NCI-H748 (cell line): ENCODE measurements at regions not wholly inside any gene's neighbourhood (a gene's known extent, or its start where the extent isn't known, plus 50 kb on each side); places are given as distances from the start of the nearest gene placed in this dataset.
A peak's percentile ranks its signal among the peaks of the same experiment; 100 is the strongest.

ENCODE experiments used
- DNase-seq: peaks from one replicate; lab custom pipeline; 2025; ENCODE audit not compliant: unreplicated experiment; lab: John Stamatoyannopoulos, UW

DNA sequence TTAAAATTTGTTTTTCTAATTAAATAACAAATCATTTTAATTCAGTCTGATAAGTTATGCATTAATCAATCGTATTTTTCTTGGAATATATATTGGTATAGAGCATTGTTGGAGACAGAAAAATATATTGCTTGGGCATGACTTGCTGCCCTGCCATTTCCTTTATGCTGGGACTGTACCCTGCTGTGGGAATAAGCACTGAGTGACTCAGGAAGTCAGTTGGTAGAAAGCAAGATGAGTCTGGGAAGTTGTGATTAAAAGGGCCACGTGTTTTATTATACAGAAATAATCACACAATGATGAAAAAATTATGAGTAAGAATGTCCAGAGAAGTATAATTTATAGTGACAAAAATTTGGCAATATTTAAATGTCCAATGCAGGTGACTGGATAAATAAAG is 139.5 kb downstream of the KIF18A start:
- DNase-seq = no peak

DNA sequence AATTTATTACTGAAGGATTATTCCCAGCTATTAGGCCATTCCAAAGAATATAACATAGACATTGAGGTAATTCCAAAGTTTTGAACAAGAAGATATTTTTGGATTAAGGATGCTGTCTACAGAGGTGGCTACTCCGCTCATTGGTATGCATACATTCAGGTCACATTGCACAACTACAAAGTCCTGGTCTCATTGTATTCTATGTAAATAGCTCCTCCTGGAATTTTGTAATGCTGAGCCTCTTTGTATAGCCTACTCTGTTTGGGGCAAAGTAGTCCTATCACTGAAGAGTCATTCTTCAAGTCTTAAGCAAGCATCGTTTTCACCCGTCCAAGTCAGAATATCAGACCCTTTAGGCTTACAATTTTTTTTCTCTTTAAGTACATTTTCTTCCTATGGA is 142.4 kb downstream of the KIF18A start:
- DNase-seq = no peak

DNA sequence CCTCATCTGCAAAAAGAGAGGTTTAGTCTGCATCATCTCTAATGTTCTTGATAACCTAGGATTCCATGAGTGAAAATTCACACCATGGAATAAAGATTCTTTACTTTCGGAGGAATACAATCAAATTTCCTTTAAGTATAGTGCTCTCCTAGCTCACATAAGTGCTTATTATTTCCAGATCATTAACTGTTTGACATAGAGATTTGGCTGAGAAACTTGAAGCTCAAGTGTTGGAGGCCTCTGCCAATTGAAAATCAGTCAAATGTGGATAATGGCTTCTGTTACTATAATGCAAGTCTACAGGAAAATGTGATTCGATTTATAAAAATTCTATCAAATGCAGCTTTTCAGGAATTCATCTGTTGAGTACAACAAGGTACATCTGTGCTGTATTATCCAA is 144.6 kb downstream of the KIF18A start:
- DNase-seq = peak; percentile 25

DNA sequence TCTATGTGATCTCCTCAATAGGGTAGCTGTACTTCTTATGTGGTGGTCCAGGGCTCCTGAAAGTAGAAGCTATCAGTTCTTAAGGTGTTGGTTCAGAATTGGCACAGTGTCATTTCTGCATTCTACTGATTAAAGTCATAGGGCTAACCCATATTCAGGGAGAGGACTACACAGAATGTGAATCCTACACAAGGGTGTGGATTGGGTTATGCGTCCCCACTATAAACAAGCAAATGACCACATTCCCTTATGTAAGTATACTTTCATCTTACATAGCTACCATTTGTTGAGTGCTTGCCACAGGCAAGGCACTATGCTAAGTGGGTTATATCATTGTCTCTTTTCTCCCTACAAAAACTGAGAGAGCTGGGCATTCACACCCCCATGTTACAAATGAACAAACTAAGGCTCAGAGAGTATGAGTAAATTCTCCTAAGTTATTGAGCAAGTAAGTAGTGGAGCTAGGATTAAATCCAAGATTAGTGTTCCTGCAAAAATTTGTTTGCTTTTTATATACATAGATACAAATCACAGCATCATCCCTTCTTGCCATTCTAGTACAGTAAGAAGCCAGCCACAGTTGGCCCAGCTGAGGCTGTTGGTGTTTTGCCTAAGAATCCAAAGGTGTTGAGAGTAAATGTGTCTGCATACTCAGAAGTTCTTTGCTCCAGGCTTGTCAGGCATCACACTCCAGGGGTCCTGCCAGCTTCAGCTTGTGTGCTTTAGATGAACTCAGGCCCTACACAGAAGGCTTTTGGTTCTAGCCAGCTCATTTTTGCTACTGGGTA is 157.8 kb downstream of the KIF18A start:
- DNase-seq = no peak

DNA sequence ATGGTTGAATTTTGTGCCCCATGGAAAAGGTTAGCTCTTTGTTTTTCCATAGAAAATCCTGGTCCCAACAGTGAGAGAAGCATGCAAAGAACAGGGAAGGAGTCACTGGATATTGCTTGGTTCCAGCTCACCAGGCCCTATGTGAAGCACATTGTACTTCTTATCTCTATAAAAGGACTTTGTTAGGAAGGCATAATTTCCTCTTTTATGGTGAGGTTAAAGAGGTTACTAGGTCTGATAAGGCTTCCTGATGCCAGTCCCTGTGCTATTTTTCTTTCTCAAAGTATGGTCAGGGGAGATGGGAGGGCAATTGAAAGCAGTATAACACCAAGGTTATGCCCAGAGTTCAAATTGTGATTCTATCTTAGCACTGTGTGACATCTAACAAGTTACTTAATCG is 162.6 kb downstream of the KIF18A start:
- DNase-seq = no peak

DNA sequence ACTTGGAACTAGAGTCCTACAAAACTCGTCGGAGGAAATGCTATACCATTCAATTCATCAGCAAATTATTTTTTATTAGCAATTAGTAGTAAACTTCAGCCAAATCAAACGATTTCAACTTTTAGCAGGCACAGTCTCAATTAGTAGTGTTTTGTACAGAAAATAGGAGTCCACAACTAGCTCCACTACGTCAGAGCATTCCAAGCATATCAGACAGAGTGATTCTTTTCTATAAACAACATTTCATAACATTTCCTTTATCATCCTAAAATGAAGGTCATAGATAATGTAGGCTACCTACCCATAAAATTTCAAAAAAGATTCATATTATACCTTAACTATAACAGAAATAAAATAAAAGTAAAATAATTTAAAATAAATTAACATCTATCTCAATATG is 169.9 kb downstream of the KIF18A start:
- no peak for DNase-seq

DNA sequence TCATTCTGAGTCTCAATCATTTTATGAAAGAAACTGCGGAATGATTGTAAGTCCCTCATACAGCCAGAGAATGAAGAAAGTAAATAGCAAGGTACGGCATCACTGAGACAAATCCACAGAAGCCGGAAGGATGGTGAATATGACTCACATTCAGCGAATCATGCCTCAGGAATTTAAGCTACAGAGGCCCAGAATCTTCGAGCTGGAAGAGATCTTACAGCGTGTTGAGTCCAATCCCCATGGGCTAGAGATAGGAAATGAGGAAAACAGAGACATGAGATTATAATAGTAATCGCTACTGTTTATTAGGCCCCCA is 173.2 kb downstream of the KIF18A start:
- no peak for DNase-seq

DNA sequence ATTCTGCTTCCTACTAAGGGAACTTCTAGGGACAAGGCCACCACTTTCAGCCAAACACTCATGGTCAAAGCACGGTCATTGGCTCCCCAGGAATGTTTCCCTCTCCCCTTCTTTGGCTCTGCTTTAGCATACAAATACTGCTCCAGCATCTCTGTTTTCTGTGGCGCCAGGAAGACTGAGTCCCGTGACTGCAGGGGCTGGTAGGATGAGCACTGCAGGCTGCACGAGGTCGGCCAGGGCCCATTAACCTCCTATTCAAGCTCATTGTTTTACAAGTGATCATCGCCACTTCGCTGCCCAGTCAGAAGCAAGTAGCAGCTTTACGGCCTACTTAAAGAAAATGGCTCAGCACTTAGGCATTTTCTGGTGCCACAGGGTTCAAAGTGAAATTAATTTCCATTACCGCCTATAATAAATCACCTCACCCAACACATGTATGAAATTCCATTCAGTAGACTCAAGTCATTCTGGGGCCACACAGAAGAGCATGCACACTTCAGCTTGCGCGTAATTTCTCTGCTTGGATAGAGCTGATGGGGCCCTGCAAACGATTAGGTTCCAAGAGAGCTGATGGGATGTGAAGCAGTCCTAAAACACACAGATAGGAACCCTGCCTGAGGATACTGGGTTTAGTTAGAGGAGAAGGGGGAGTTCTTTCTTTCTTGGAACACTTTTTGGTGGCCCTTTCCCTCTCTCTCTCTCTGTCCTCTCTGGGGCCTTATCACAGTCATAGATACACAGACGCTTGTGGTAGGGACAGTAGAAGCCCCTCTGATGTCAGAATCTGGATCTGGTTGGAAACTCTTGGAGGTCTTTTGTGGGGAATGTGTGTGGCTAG is 173.7 kb downstream of the KIF18A start:
- peak; percentile 12 for DNase-seq

DNA sequence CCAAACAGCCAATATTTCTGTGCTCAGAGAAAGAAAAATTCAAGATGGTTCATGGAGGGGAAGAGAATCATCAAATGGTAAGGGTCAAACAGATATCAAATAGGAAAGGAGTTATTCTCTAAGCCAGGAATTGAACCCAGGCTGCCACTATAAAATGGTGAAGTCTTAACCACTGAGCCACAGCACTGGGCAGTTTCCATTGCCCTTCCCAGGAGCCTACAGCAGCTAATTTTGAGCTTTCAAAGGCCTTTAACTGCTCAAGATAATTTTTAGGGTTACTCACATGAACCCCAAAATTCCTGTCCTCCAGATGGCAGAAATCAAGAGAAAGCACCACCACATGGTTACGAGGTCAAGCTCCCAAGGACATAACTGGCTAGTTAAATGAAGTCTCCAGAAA is 176.2 kb downstream of the KIF18A start:
- DNase-seq = no peak

DNA sequence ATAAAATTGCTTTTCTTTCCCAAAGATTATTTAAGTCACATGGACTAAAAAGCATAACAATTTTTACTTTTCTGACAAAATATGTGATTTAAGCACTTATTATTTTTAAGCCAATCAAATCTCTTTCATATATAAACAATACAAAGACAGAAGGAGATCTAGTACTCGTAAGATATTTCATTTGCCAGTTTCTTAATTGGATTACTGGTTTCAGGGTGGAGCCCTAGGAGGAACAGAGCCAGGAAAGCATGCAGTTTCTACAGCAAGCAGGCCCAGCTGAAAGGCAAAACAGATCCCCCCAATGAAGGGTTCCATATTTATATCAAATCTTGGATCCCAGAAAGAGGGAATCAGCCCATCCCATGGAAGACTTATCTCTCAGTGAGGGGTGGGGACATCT is 177.0 kb downstream of the KIF18A start:
- DNase-seq = no peak

DNA sequence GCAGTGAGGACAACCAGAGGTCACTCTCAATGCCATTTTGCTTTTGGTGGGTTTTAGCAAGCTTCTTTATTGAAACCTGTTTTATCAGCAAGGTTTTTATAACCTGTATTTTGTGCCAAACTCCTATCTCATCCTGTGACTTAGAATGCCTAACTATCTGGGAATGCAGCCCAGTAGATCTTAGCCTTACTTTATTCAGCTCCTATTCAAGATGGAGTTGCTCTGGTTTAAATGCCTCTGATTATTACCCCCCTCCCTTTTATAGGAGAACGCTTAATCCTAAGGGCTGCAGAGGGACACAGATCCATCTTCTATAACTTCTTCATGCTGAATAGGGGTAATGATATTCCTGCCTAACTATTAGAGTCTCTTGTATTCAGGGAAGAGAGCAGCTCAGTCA is 179.1 kb downstream of the KIF18A start:
- DNase-seq = no peak

DNA sequence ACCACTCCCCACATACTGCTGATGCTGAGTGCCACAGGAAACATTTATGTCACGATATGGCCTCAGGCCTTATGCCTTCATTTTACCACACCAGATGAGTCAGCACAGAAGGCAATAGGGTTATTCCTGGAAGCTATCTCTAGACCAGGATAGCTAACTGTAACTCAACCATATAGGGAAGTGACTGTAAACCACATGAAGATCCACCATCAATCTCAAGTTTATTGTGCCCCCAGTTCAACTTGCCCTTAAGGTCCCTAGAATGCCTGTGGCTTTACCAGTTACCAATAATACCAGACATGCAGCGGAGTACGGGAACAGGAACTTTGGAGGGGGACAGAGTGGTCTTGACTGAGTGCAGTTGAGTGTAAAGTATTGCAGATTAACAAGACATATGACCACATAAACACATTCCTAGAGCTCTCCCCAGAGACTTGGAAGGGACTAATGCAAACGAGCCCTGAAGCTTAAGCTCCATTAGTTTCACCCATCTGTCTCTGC is 180.9 kb downstream of the KIF18A start:
- no peak for DNase-seq

DNA sequence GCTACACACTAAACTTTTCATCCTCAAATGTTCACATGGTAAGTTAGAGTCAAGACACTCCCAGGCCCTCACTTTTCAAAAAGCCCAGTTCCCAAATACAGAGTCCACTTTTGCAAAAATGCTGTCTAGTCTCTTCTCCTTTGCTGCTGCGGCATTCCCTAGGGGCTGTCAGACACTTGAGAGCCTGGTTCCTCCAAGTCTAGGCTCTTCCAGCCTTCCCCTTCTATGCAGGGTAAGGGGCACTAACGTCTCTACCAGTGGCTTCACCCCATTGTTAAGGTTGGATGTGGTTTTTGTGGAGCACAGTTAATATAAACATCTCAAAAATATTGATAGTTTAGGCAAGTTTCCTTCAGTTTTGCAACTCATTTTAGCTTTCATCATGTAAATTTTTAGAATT is 181.5 kb downstream of the KIF18A start:
- no peak for DNase-seq

DNA sequence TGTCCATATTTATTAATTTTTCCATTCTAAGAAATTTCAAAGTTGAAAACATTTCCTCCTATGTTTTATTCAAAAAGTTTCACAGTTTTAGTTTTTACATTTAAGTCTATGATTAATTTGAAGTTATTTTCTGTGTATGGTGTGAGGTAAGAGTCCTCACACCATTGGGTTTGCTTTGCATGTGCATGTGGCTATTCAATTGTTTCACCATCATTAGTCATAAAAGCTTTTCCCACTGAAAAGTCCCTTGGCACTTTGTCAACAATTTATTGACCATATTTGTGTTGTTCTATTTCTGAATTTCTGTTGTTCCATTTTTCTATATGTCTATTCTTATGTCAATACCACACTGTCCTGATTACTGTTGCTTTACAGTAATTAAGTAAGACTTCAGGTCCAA is 186.5 kb downstream of the KIF18A start:
- no peak for DNase-seq

DNA sequence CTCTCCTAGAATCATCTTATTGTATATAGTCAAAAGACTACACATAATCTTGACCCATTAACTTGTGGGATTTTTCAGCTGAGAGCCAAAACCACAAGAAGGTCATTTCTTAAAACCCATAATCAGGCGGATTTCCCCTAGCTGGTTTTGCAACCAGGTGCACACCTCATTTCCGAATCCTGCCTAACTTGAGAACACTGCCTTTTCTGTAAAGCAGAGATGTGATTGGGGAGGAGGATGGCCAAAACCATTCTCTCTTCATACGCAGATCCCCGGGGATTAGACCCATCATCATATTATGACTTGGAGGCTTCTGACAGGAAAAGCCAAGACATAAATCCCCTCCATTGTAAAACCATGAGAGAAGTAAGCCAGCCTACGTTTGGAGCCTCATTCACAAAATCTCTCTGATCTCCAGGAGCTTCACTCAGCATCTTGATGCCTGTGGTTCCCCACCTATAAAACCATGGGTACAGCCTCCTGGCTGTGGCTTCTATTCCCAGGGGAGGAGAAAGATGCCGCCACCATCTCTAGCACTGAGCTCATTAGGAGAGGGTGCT is 191.3 kb downstream of the KIF18A start:
- DNase-seq = no peak

DNA sequence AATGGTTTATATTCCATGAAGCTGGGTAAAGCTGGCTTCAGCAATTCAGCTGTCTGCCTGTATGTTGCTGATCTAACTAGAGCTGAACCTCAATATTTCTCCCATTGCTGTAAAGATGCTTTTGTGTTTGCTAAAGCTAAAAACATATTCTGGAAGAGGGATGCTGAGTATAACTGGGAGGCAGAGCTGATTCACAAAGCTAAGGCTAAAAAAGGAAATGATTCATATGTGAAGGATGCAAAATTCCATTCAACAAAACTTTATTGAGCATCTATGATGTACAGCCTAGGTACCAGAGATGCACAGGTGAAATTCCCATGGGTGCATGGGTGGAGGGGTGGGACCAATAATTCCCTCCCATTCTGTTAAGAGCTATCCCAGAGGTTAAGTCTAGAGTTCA is 193.9 kb downstream of the KIF18A start:
- no peak for DNase-seq

DNA sequence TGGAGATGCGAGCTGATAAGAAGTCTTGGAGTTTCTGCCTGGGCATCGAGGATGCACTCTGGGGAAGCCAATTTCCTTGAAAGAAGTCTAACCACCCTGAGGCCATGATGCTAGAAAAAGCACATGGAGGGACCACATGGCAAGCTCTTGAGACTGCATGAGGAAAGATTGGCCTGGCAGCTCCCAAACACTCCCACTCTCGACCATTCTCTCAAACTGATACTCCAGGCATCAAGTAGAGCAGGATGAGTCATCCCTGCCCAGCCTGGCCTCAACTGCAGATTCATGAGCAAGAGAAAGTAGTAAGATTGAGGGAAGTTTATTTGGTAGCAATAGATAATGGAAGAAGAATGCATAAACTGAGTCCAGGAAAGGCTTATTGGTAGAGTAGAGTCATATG is 194.3 kb downstream of the KIF18A start:
- DNase-seq = no peak

DNA sequence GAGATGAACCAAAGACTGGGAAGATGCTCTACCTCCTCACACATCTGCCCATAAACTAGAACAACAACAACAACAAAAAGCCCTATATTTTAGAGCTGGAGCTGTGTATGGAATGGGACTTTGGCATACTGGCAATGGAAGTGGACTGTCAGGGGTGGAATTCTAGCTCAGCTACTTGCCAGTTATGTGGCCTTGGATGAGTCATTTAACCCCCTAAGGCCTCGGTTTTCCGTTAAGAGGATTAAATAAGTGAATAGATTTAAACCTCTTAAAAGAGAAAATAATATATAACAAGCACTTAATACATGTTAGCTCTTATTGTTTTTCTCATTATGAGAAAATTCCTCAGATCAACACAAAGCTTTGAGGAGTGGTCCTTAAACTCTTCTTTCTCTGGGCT is 195.0 kb downstream of the KIF18A start:
- no peak for DNase-seq

DNA sequence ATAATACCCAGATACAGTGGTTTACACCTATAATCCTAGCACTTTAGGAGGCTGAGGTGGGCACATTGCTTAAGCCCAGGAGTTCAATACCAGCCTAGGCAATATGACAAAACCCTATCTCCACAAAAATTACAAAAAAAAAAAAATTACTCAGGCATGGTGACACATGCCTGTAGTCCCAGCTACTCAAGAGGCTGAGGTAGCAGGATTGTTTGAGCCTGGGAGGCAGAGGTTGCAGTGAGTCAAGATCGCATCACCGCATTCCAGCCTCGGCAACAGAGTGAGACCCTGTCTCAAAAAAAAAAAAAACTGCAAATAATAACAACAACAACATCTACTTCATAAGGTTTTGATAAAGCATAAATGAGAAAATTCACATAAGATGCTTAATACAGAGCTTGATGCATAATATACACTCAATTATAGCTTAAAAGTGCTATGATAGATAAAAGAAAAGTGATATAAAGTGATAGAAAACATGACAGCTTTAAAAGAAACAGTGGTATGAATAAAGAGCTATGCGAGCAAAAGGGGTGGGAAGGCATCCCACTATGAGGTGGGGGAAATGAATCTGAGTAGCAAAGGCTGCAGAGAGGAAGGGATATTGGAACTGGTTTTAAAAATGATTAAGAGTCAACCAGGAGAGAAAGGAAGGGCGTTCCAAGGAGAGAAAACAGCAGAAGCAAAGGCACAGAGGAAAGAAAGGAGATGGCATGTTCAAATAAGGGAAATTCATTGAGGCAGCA is 197.6 kb downstream of the KIF18A start:
- DNase-seq = no peak

DNA sequence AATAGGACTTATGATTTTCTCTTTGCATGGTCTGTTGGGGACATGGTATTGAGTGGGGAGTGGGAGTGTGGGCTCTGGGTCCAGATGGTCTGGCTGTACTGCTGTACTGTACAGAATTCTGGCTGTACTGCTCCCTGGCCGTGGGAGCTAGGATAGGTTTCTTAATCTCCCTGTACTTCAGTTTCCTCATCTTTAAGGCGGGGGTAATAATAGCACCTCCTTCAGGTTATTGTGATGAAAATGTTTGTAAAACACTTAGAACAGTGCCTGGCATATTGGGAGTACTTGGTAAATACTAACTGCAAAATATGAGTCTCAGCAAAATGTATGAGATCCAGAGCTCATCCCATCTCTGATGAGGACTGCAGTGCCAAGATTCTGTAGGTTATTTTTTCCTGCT is 198.6 kb downstream of the KIF18A start:
- DNase-seq = no peak

DNA sequence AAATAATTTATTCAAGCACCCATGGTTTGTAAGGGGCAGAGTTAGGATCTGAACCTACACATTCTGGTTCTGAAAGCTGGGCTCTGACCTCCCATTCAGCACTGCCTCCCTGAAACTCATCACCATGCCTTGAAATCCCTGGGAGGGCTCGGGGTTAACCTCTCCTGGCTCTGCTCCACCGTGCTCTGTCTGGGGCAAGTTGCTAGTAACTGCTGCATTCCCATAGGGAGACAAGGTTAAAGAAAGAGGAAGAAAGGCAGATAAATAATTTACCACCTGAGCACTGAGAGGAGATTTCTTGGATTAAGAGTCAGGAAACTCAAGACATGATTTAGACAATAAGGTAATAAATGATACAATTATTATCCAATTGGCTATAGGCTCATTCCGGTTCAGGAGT is 199.3 kb downstream of the KIF18A start:
- no peak for DNase-seq

DNA sequence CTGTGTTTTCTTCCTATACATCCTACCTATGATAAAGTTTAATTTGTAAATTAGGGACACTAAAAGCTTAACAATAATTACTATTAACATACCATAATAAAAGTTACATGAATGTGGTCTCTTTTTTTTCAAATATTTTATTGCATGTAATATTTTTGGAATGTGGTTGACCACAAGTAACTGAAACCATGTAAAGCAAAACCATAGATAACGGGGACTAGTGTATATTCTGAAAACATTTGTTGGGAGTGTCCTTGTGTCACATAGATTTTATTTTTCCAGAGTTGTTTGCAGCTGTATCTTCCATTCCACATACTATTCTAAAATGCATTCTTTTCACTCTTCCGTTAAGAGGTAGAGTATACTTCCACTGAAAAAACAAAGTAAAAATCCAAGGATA is 200.4 kb downstream of the KIF18A start:
- no peak for DNase-seq
